ENCODE measurements at regions not wholly inside any gene's neighbourhood (a gene's known extent, or its start where the extent isn't known, plus 50 kb on each side); places are given as distances from the start of the nearest gene placed in this dataset.
"Not testable (repeated sequence)": the region's sequence is repeated elsewhere in the genome, so short reads cannot be mapped to it uniquely, and the experiment has no call there.

- 95% methylated on average over 22 of the region's 51 CpGs for WGBS
- H3K27ac ChIP-seq (ENCODE audit: low read depth in 1 of 2, low read length in 2 of 2); DNase-seq (ENCODE audit: low spot score); H3K9me3 ChIP-seq (ENCODE audit: control insufficient read depth in 4 of 4, low read length in 3 of 4); H3K4me1 ChIP-seq (ENCODE audit: control insufficient read depth in 4 of 4, insufficient read depth in 4 of 4, low read length in 3 of 4); H3K9ac ChIP-seq (ENCODE audit: low read depth in 1 of 2, low read length in 2 of 2); H3K27me3 ChIP-seq (ENCODE audit: control insufficient read depth in 4 of 4, insufficient read depth in 4 of 4, low read length in 3 of 4); H3K36me3 ChIP-seq (ENCODE audit: control insufficient read depth in 4 of 4, insufficient read depth in 3 of 4, low read depth in 1 of 4, low read length in 3 of 4); H3K4me3 ChIP-seq (ENCODE audit: low read depth in 1 of 3, low read length in 3 of 3): not testable (repeated sequence)
Measured at GRCh38 chr4:131734851-131735385, 1414.2 kb upstream of the PCDH10 start.

- 92% methylated on average over 17 of the region's 26 CpGs for WGBS
- H3K9ac ChIP-seq (ENCODE audit: low read depth in 1 of 2, low read length in 2 of 2); H3K4me1 ChIP-seq (ENCODE audit: control insufficient read depth in 4 of 4, insufficient read depth in 4 of 4, low read length in 3 of 4); H3K9me3 ChIP-seq (ENCODE audit: control insufficient read depth in 4 of 4, low read length in 3 of 4); H3K36me3 ChIP-seq (ENCODE audit: control insufficient read depth in 4 of 4, insufficient read depth in 3 of 4, low read depth in 1 of 4, low read length in 3 of 4); H3K27me3 ChIP-seq (ENCODE audit: control insufficient read depth in 4 of 4, insufficient read depth in 4 of 4, low read length in 3 of 4); H3K27ac ChIP-seq (ENCODE audit: low read depth in 1 of 2, low read length in 2 of 2); DNase-seq (ENCODE audit: low spot score); H3K4me3 ChIP-seq (ENCODE audit: low read depth in 1 of 3, low read length in 3 of 3): not testable (repeated sequence)
Measured at GRCh38 chr4:131738991-131739390, 1410.1 kb upstream of the PCDH10 start.

- not testable (repeated sequence) for DNase-seq (ENCODE audit: low spot score); H3K9me3 ChIP-seq (ENCODE audit: control insufficient read depth in 4 of 4, low read length in 3 of 4)
Measured at GRCh38 chr4:131741836-131742235, 1407.3 kb upstream of the PCDH10 start.

GRCh38 chr4:131742536-131743205 lies 1406.4 kb upstream of the PCDH10 start:
- H3K27ac ChIP-seq (ENCODE audit: low read depth in 1 of 2, low read length in 2 of 2); H3K9me3 ChIP-seq (ENCODE audit: control insufficient read depth in 4 of 4, low read length in 3 of 4); H3K4me3 ChIP-seq (ENCODE audit: low read depth in 1 of 3, low read length in 3 of 3); H3K27me3 ChIP-seq (ENCODE audit: control insufficient read depth in 4 of 4, insufficient read depth in 4 of 4, low read length in 3 of 4); H3K4me1 ChIP-seq (ENCODE audit: control insufficient read depth in 4 of 4, insufficient read depth in 4 of 4, low read length in 3 of 4); H3K36me3 ChIP-seq (ENCODE audit: control insufficient read depth in 4 of 4, insufficient read depth in 3 of 4, low read depth in 1 of 4, low read length in 3 of 4); H3K9ac ChIP-seq (ENCODE audit: low read depth in 1 of 2, low read length in 2 of 2): not testable (repeated sequence)
- 96% methylated on average over 22 of the region's 45 CpGs for WGBS
- peak; percentile 34 for DNase-seq (ENCODE audit: low spot score)

More at GRCh38 chr4:131741836-131742235, 1407.3 kb upstream of the PCDH10 start:
- H3K36me3 ChIP-seq (ENCODE audit: control insufficient read depth in 4 of 4, insufficient read depth in 3 of 4, low read depth in 1 of 4, low read length in 3 of 4); H3K27ac ChIP-seq (ENCODE audit: low read depth in 1 of 2, low read length in 2 of 2); H3K27me3 ChIP-seq (ENCODE audit: control insufficient read depth in 4 of 4, insufficient read depth in 4 of 4, low read length in 3 of 4); H3K4me3 ChIP-seq (ENCODE audit: low read depth in 1 of 3, low read length in 3 of 3); H3K4me1 ChIP-seq (ENCODE audit: control insufficient read depth in 4 of 4, insufficient read depth in 4 of 4, low read length in 3 of 4); H3K9ac ChIP-seq (ENCODE audit: low read depth in 1 of 2, low read length in 2 of 2): not testable (repeated sequence)
- 97% methylated on average over 4 of the region's 27 CpGs for WGBS

- H3K36me3 ChIP-seq (ENCODE audit: control insufficient read depth in 4 of 4, insufficient read depth in 3 of 4, low read depth in 1 of 4, low read length in 3 of 4); H3K4me1 ChIP-seq (ENCODE audit: control insufficient read depth in 4 of 4, insufficient read depth in 4 of 4, low read length in 3 of 4); DNase-seq (ENCODE audit: low spot score); H3K4me3 ChIP-seq (ENCODE audit: low read depth in 1 of 3, low read length in 3 of 3); H3K27me3 ChIP-seq (ENCODE audit: control insufficient read depth in 4 of 4, insufficient read depth in 4 of 4, low read length in 3 of 4); H3K9me3 ChIP-seq (ENCODE audit: control insufficient read depth in 4 of 4, low read length in 3 of 4); H3K9ac ChIP-seq (ENCODE audit: low read depth in 1 of 2, low read length in 2 of 2); H3K27ac ChIP-seq (ENCODE audit: low read depth in 1 of 2, low read length in 2 of 2): not testable (repeated sequence)
- WGBS, result 85% methylated on average over 9 of the region's 20 CpGs
Measured at GRCh38 chr4:131743348-131743747, 1405.7 kb upstream of the PCDH10 start.

- DNase-seq (ENCODE audit: low spot score); H3K27me3 ChIP-seq (ENCODE audit: control insufficient read depth in 4 of 4, insufficient read depth in 4 of 4, low read length in 3 of 4); H3K9me3 ChIP-seq (ENCODE audit: control insufficient read depth in 4 of 4, low read length in 3 of 4); H3K4me3 ChIP-seq (ENCODE audit: low read depth in 1 of 3, low read length in 3 of 3); H3K27ac ChIP-seq (ENCODE audit: low read depth in 1 of 2, low read length in 2 of 2); H3K4me1 ChIP-seq (ENCODE audit: control insufficient read depth in 4 of 4, insufficient read depth in 4 of 4, low read length in 3 of 4); H3K9ac ChIP-seq (ENCODE audit: low read depth in 1 of 2, low read length in 2 of 2); H3K36me3 ChIP-seq (ENCODE audit: control insufficient read depth in 4 of 4, insufficient read depth in 3 of 4, low read depth in 1 of 4, low read length in 3 of 4): not testable (repeated sequence)
- 97% methylated on average over 19 of the region's 34 CpGs for WGBS
Measured at GRCh38 chr4:131747203-131747602, 1401.9 kb upstream of the PCDH10 start.

GRCh38 chr4:131749224-131749623 lies 1399.9 kb upstream of the PCDH10 start:
- H3K4me3 ChIP-seq (ENCODE audit: low read depth in 1 of 3, low read length in 3 of 3); H3K9ac ChIP-seq (ENCODE audit: low read depth in 1 of 2, low read length in 2 of 2); H3K9me3 ChIP-seq (ENCODE audit: control insufficient read depth in 4 of 4, low read length in 3 of 4); H3K27ac ChIP-seq (ENCODE audit: low read depth in 1 of 2, low read length in 2 of 2); H3K36me3 ChIP-seq (ENCODE audit: control insufficient read depth in 4 of 4, insufficient read depth in 3 of 4, low read depth in 1 of 4, low read length in 3 of 4); DNase-seq (ENCODE audit: low spot score); H3K4me1 ChIP-seq (ENCODE audit: control insufficient read depth in 4 of 4, insufficient read depth in 4 of 4, low read length in 3 of 4); H3K27me3 ChIP-seq (ENCODE audit: control insufficient read depth in 4 of 4, insufficient read depth in 4 of 4, low read length in 3 of 4): not testable (repeated sequence)
- WGBS, result 80% methylated on average over 5 of the region's 31 CpGs

GRCh38 chr4:131750006-131750405 lies 1399.1 kb upstream of the PCDH10 start:
- H3K9me3 ChIP-seq (ENCODE audit: control insufficient read depth in 4 of 4, low read length in 3 of 4); H3K36me3 ChIP-seq (ENCODE audit: control insufficient read depth in 4 of 4, insufficient read depth in 3 of 4, low read depth in 1 of 4, low read length in 3 of 4); DNase-seq (ENCODE audit: low spot score); H3K27ac ChIP-seq (ENCODE audit: low read depth in 1 of 2, low read length in 2 of 2); H3K27me3 ChIP-seq (ENCODE audit: control insufficient read depth in 4 of 4, insufficient read depth in 4 of 4, low read length in 3 of 4); H3K4me1 ChIP-seq (ENCODE audit: control insufficient read depth in 4 of 4, insufficient read depth in 4 of 4, low read length in 3 of 4); H3K4me3 ChIP-seq (ENCODE audit: low read depth in 1 of 3, low read length in 3 of 3); H3K9ac ChIP-seq (ENCODE audit: low read depth in 1 of 2, low read length in 2 of 2): not testable (repeated sequence)
- 95% methylated on average over 9 of the region's 25 CpGs for WGBS
